ENCODE measurements at regions not wholly inside any gene's neighbourhood (a gene's known extent, or its start where the extent isn't known, plus 50 kb on each side); places are given as distances from the start of the nearest gene placed in this dataset.

DNA sequence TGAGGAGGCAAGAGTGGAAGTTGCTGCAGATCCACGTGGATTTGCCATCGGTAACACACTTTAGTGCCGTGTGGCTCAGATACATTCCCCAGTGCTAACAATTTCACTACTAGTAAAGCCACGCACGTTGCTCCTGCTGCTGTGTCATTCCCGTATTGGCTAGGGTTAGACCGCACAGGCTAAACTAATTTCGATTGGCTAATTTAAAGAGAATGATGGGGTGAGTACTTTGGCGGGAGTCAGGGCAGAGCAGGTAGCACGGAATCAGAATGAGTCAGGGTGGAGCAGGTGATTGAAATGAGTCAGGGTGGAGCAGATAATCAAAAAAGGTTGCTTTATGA lies 1337.5 kb downstream of the FSTL5 start:
- TF ChIP-seq ETV6 (CRISPR knock-in tag; IDR thresholded peaks at IDR 0.05) (no peak), E2F1 (CRISPR knock-in tag; IDR thresholded peaks at IDR 0.05) (no peak), ZNF138 (CRISPR knock-in tag; conservative IDR thresholded peaks at IDR 0.05) (no peak), OVOL2 (CRISPR knock-in tag; IDR thresholded peaks at IDR 0.05; ENCODE audit: borderline replicate concordance) (no peak), TEAD4 (CRISPR knock-in tag; IDR thresholded peaks at IDR 0.05) (no peak), PREB (CRISPR knock-in tag; IDR thresholded peaks at IDR 0.05; ENCODE audit: borderline replicate concordance) (no peak), GABPB1 (CRISPR knock-in tag; IDR thresholded peaks at IDR 0.05) (no peak), ATF2 (CRISPR knock-in tag; IDR thresholded peaks at IDR 0.05; ENCODE audit: borderline replicate concordance, low read depth) (no peak), KAT7 (CRISPR knock-in tag; IDR thresholded peaks at IDR 0.05; ENCODE audit: borderline replicate concordance) (no peak), ZNF671 (CRISPR knock-in tag; IDR thresholded peaks at IDR 0.05) (no peak)
- TF ChIP-seq, protein P1, sequence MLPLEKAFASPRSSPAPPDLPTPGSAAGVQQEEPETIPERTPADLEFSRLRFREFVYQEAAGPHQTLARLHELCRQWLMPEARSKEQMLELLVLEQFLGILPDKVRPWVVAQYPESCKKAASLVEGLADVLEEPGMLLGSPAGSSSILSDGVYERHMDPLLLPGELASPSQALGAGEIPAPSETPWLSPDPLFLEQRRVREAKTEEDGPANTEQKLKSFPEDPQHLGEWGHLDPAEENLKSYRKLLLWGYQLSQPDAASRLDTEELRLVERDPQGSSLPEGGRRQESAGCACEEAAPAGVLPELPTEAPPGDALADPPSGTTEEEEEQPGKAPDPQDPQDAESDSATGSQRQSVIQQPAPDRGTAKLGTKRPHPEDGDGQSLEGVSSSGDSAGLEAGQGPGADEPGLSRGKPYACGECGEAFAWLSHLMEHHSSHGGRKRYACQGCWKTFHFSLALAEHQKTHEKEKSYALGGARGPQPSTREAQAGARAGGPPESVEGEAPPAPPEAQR (CRISPR knock-in tag; IDR thresholded peaks at IDR 0.05), result no peak
- TF ChIP-seq, protein P2, sequence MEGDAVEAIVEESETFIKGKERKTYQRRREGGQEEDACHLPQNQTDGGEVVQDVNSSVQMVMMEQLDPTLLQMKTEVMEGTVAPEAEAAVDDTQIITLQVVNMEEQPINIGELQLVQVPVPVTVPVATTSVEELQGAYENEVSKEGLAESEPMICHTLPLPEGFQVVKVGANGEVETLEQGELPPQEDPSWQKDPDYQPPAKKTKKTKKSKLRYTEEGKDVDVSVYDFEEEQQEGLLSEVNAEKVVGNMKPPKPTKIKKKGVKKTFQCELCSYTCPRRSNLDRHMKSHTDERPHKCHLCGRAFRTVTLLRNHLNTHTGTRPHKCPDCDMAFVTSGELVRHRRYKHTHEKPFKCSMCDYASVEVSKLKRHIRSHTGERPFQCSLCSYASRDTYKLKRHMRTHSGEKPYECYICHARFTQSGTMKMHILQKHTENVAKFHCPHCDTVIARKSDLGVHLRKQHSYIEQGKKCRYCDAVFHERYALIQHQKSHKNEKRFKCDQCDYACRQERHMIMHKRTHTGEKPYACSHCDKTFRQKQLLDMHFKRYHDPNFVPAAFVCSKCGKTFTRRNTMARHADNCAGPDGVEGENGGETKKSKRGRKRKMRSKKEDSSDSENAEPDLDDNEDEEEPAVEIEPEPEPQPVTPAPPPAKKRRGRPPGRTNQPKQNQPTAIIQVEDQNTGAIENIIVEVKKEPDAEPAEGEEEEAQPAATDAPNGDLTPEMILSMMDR (IDR thresholded peaks at IDR 0.05), result no peak
- TF ChIP-seq, protein P3, sequence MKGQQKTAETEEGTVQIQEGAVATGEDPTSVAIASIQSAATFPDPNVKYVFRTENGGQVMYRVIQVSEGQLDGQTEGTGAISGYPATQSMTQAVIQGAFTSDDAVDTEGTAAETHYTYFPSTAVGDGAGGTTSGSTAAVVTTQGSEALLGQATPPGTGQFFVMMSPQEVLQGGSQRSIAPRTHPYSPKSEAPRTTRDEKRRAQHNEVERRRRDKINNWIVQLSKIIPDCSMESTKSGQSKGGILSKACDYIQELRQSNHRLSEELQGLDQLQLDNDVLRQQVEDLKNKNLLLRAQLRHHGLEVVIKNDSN (CRISPR knock-in tag; IDR thresholded peaks at IDR 0.05), result no peak

Data from WTC11 (cell line).